C4-2B (cell line): ENCODE measurements at regions not wholly inside any gene's neighbourhood (a gene's known extent, or its start where the extent isn't known, plus 50 kb on each side); places are given as distances from the start of the nearest gene placed in this dataset.

Experiments used
- CTCF ChIP-seq: fragments of 450-650 bp; conservative IDR thresholded peaks from 2 replicates; pipeline ENCODE4 v1.5.1; 2017; ENCODE audit warnings: mild to moderate bottlenecking
- ZFX ChIP-seq: fragments of 450-650 bp; IDR thresholded peaks from 2 replicates; pipeline ENCODE4 v1.6.1; 2017

GRCh38 chr5:109929376-109929775 is 239.6 kb downstream of the MAN2A1 start:
- no peak for TF ChIP-seq CTCF
- TF ChIP-seq ZFX = no peak
